ENCODE measurements at regions not wholly inside any gene's neighbourhood (a gene's known extent, or its start where the extent isn't known, plus 50 kb on each side); places are given as distances from the start of the nearest gene placed in this dataset.

DNA sequence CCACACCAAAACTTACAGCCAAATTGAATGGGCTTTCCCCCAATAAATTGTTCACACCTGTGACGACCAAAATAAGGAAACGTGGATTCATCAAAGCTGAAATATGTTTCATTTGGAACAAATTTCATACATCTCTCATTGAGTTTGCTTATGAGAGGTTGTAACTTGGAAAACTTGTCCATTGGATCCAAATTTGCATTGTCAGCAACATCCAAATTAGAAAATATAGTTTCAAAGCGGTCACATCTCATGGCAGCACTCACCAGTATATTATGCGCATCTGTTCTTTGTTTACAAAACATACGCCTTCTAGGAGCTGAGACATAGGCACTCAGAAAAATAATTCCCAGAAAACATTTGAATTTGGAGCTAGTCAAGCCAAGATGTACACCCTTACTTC lies 1028.2 kb upstream of the USP15 start:
- TF ChIP-seq, protein P1, sequence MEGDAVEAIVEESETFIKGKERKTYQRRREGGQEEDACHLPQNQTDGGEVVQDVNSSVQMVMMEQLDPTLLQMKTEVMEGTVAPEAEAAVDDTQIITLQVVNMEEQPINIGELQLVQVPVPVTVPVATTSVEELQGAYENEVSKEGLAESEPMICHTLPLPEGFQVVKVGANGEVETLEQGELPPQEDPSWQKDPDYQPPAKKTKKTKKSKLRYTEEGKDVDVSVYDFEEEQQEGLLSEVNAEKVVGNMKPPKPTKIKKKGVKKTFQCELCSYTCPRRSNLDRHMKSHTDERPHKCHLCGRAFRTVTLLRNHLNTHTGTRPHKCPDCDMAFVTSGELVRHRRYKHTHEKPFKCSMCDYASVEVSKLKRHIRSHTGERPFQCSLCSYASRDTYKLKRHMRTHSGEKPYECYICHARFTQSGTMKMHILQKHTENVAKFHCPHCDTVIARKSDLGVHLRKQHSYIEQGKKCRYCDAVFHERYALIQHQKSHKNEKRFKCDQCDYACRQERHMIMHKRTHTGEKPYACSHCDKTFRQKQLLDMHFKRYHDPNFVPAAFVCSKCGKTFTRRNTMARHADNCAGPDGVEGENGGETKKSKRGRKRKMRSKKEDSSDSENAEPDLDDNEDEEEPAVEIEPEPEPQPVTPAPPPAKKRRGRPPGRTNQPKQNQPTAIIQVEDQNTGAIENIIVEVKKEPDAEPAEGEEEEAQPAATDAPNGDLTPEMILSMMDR (IDR thresholded peaks at IDR 0.05; ENCODE audit: poor library complexity, severe bottlenecking), result no peak
- TF ChIP-seq POLR2AphosphoS5 (IDR thresholded peaks at IDR 0.05), result no peak
- TF ChIP-seq SMC3 (conservative IDR thresholded peaks at IDR 0.05; ENCODE audit: poor library complexity), result no peak
- TF ChIP-seq EZH2 (IDR thresholded peaks at IDR 0.05; ENCODE audit: borderline replicate concordance, insufficient read depth, low read length, poor library complexity, severe bottlenecking), result no peak
- TF ChIP-seq, protein P2, sequence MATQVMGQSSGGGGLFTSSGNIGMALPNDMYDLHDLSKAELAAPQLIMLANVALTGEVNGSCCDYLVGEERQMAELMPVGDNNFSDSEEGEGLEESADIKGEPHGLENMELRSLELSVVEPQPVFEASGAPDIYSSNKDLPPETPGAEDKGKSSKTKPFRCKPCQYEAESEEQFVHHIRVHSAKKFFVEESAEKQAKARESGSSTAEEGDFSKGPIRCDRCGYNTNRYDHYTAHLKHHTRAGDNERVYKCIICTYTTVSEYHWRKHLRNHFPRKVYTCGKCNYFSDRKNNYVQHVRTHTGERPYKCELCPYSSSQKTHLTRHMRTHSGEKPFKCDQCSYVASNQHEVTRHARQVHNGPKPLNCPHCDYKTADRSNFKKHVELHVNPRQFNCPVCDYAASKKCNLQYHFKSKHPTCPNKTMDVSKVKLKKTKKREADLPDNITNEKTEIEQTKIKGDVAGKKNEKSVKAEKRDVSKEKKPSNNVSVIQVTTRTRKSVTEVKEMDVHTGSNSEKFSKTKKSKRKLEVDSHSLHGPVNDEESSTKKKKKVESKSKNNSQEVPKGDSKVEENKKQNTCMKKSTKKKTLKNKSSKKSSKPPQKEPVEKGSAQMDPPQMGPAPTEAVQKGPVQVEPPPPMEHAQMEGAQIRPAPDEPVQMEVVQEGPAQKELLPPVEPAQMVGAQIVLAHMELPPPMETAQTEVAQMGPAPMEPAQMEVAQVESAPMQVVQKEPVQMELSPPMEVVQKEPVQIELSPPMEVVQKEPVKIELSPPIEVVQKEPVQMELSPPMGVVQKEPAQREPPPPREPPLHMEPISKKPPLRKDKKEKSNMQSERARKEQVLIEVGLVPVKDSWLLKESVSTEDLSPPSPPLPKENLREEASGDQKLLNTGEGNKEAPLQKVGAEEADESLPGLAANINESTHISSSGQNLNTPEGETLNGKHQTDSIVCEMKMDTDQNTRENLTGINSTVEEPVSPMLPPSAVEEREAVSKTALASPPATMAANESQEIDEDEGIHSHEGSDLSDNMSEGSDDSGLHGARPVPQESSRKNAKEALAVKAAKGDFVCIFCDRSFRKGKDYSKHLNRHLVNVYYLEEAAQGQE (IDR thresholded peaks at IDR 0.05; ENCODE audit: borderline replicate concordance), result no peak
- TF ChIP-seq RAD21 (conservative IDR thresholded peaks at IDR 0.05), result no peak
- TF ChIP-seq EP300 (conservative IDR thresholded peaks at IDR 0.05; ENCODE audit: poor library complexity, severe bottlenecking), result no peak

Data from neural cell (in vitro differentiated cells).